HG02943 (cell line): ENCODE measurements at regions not wholly inside any gene's neighbourhood (a gene's known extent, or its start where the extent isn't known, plus 50 kb on each side); places are given as distances from the start of the nearest gene placed in this dataset.
"Not testable (repeated sequence)": the region's sequence is repeated elsewhere in the genome, so short reads cannot be mapped to it uniquely, and the experiment has no call there.

Source experiments
- ATAC-seq: cut with Tn5 transposase; IDR thresholded peaks from one replicate; pipeline ENCODE4 v1.9.1; 2021; ENCODE audit warnings: mild to moderate bottlenecking, low read depth, moderate library complexity; ENCODE audit not compliant: unreplicated experiment

DNA sequence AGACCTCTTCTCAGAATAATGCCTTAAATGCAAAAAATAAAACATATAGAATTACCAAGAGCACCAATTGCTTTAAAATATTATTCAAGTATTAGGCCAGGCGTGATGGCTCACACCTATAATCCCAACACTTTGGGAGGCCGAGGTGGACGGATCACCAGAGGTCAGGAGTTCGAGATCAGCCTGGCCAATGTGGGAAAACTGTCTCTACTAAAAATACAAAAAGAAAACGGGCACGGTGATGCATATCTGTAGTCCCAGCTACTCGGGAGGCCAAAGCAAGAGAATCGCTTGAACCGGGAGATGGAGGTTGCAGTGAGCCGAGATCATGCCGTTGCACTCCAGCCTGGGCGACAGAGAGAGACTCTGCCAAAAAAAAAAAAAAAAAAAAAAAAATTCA lies 55.4 kb upstream of the RAB6C start:
- ATAC-seq, result not testable (repeated sequence)

DNA sequence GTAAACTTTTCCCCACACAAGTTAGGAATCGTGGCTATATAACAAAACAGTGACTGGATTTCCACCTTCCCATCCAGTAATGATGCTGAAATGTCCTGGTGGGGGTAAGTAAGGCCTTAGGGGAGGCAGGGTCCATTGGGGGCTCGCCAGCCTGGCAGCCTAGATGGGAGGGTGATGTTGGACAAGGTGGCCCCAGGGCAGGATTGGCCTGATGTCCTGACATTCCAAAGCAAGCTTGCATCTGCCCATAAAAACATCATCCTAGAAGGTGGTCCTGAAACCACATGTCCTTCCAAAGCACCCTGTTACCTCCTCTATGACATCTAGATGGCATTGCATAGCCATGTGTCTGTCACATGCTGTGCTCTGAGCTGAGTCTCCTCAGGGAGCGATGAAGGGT lies 54.1 kb upstream of the RAB6C start:
- no peak for ATAC-seq

DNA sequence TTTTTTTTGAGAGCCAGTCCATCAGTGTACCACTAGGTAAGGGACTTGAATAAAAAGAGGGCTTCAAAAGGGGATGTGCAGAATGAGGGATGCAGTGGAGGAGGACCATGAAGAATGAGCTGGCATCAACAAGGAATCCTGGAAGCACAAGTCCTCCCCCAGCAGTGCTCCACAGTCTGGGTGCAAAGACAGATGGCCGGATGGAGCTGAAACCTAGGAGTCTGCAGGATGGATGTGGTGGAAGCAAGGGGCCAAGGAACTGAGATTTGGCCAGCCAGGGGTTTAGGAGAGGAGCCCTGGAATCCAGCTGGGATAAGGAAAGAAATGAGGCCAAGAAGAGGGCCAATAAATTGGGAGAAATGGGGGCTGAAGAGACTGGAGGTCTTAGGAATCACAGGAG lies 51.8 kb upstream of the RAB6C start:
- no peak for ATAC-seq

DNA sequence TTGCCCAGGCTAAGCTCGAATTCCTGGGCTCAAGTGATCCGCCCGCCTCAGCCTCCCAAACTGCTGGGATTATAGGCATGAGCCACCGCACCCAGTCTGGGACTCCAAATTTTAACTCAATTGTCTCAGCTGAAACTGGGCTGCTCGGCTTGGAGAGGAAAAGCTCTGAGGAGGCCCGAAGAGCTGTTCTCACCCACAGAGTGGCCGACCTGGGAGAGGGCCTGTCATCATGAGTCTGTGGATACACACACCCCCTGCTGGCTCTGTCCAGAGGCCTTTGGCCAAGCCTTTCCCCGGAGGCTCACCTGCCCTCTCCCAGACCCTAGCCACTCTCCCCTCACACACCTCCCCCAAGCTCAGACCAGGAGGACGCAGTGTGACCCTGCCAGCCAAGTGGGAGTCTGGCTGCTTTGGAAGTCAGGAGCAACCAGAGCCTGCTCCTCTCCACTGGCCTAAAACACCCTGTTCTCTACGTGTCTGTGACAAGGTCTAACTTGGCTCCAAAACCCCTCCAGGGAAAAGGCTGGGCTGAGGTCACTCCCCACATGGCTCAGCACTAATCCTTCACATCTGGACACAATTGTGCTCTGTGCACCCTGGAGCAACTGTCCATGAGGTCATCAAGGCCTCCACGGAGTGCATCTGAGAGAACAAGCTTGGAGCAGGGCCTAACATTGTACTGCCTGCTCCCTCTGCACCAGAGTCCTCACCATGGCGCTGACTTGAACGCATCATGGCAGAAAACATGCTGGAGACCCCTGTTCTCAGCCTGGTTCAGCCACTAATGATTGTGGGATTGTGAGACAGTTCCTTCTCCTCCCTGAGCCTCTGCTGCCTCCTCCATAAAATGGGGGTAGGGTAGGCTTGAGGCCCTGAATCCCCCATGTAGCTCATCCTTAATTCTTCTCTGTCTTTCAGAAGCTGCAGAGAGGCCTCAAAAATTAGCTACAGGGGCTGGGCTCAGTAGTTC lies 49.9 kb upstream of the RAB6C start:
- ATAC-seq, result no peak
